IMR-90 (cell line): ENCODE measurements at regions not wholly inside any gene's neighbourhood (a gene's known extent, or its start where the extent isn't known, plus 50 kb on each side); places are given as distances from the start of the nearest gene placed in this dataset.

Experiments used
- MXI1 ChIP-seq: IDR thresholded peaks from 2 replicates; pipeline ENCODE4 v1.6.1; 2012; ENCODE audit warnings: low read depth, mild to moderate bottlenecking, low read length, moderate library complexity, borderline replicate concordance
- POLR2A ChIP-seq: IDR thresholded peaks from 2 replicates; pipeline ENCODE4 v1.6.1; 2012; ENCODE audit warnings: mild to moderate bottlenecking, low read depth, low read length
- SMC3 ChIP-seq: fragments of 150-350 bp; IDR thresholded peaks from 2 replicates; pipeline ENCODE4 v1.6.1; 2016; ENCODE audit warnings: low read depth, mild to moderate bottlenecking, antibody characterized with exemption, low read length, moderate library complexity
- TF ChIP-seq, protein P1 (sequence below): conservative IDR thresholded peaks from 2 replicates; pipeline ENCODE4 v1.5.1; 2012; ENCODE audit warnings: mild to moderate bottlenecking, low read depth, low read length, improper control_type of control experiment

- TF ChIP-seq SMC3: no peak
- TF ChIP-seq, protein P1, sequence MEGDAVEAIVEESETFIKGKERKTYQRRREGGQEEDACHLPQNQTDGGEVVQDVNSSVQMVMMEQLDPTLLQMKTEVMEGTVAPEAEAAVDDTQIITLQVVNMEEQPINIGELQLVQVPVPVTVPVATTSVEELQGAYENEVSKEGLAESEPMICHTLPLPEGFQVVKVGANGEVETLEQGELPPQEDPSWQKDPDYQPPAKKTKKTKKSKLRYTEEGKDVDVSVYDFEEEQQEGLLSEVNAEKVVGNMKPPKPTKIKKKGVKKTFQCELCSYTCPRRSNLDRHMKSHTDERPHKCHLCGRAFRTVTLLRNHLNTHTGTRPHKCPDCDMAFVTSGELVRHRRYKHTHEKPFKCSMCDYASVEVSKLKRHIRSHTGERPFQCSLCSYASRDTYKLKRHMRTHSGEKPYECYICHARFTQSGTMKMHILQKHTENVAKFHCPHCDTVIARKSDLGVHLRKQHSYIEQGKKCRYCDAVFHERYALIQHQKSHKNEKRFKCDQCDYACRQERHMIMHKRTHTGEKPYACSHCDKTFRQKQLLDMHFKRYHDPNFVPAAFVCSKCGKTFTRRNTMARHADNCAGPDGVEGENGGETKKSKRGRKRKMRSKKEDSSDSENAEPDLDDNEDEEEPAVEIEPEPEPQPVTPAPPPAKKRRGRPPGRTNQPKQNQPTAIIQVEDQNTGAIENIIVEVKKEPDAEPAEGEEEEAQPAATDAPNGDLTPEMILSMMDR: no peak
- no peak for TF ChIP-seq MXI1
- no peak for TF ChIP-seq POLR2A
Measured at GRCh38 chr10:117464176-117464575, 78.4 kb upstream of the EMX2 start.
